ENCODE measurements at regions not wholly inside any gene's neighbourhood (a gene's known extent, or its start where the extent isn't known, plus 50 kb on each side); places are given as distances from the start of the nearest gene placed in this dataset.

DNA sequence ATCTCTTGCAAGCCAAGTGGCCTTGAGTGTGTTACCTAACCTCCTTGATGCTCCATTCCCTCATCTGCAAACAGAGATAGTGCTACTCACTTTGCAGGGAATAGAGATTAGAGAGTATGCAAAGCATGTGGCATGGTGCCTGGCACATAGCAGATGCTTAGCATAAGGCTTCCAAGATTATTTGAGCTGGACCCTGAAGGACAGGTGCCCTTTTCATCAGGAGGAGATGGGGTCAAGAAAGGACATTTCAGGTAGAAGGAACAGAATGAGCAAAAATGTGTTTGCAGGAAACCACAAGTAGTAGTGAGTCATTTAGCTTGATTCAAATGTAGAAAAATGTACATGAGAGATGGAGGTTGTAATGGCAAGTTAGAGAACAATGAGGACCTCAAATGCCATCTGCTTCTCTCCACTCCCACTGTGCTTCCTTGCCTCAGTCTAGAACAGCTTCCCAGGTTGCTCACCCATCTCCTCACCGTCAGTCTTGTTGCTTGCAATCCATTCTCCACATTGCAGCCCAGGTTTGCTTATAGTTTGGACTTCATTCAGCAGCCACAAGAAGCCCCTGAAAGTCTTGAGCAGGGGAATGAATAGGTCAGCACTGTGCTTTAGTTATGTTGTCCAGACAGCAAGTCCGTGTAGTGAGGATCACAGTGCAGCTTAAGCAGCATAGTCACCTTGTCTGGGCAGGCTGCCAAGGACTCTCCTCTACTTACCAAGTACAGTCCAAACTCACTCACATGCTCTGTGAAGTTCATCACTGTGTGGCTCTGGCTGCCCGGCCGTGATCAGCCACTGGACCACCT, 536.3 kb upstream of the CCDC196 start:
- DNase-seq (ENCODE audit: extremely low spot score, unreplicated experiment) = no peak
- Mint-ChIP-seq H3K4me1 (ENCODE audit: unreplicated experiment) (peaks cover 20% of the 10 kb centered on the region), H3K27me3 (peaks cover 39% of the 10 kb centered on the region), H3K4me3 (no peak overlapping the region), H3K27ac (no peak overlapping the region), H3K9me3 (peaks cover 3% of the 10 kb centered on the region), H3K36me3 (no peaks in the 10 kb centered on the region)
- TF ChIP-seq CTCF (conservative IDR thresholded peaks at IDR 0.05) = no peak

DNA sequence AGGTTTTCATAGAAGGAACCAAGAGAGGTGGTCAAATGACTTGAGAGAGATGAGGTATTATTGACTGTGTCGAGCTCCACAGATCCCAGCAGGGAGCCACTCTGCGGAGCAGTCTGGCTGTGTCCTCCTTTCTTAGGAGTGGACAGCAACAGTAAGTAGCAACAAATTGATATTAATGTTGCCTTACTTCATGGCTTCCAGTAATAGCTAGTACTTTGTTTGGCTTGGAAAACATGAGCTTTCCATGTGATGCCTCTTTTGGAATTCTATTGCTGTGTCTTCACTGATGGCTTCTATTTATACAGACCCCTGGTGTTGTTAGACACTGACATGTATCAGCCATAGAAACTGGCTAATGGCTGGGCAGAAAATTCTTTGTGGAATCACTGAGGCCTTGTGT, 531.2 kb upstream of the CCDC196 start:
- DNase-seq (ENCODE audit: extremely low spot score, unreplicated experiment) = no peak
- no peak overlapping the region for H3K27ac Mint-ChIP-seq
- no peak for TF ChIP-seq CTCF (conservative IDR thresholded peaks at IDR 0.05)
- no peaks in the 10 kb centered on the region for H3K36me3 Mint-ChIP-seq
- no peak overlapping the region for H3K4me3 Mint-ChIP-seq
- H3K4me1 Mint-ChIP-seq (ENCODE audit: unreplicated experiment) = peaks cover 28% of the 10 kb centered on the region
- no peaks in the 10 kb centered on the region for H3K9me3 Mint-ChIP-seq
- H3K27me3 Mint-ChIP-seq = peaks cover 18% of the 10 kb centered on the region

- Mint-ChIP-seq H3K27ac (no peak overlapping the region), H3K4me1 (ENCODE audit: unreplicated experiment) (peaks cover 27% of the 10 kb centered on the region), H3K36me3 (no peaks in the 10 kb centered on the region), H3K27me3 (peaks cover 12% of the 10 kb centered on the region), H3K9me3 (peaks cover 2% of the 10 kb centered on the region), H3K4me3 (no peak overlapping the region)
- DNase-seq (ENCODE audit: extremely low spot score, unreplicated experiment) = no peak
- TF ChIP-seq CTCF (conservative IDR thresholded peaks at IDR 0.05) = no peak
Measured at GRCh38 chr14:65957631-65958205, 528.5 kb upstream of the CCDC196 start.

GRCh38 chr14:65958664-65959562, 527.3 kb upstream of the CCDC196 start:
- Mint-ChIP-seq H3K4me1 (ENCODE audit: unreplicated experiment) (peaks cover 30% of the 10 kb centered on the region), H3K9me3 (peaks cover 3% of the 10 kb centered on the region), H3K36me3 (no peaks in the 10 kb centered on the region), H3K4me3 (no peak overlapping the region), H3K27ac (no peak overlapping the region), H3K27me3 (peaks cover 15% of the 10 kb centered on the region)
- peak; percentile 79 for TF ChIP-seq CTCF (conservative IDR thresholded peaks at IDR 0.05)
- DNase-seq (ENCODE audit: extremely low spot score, unreplicated experiment) = no peak

DNA sequence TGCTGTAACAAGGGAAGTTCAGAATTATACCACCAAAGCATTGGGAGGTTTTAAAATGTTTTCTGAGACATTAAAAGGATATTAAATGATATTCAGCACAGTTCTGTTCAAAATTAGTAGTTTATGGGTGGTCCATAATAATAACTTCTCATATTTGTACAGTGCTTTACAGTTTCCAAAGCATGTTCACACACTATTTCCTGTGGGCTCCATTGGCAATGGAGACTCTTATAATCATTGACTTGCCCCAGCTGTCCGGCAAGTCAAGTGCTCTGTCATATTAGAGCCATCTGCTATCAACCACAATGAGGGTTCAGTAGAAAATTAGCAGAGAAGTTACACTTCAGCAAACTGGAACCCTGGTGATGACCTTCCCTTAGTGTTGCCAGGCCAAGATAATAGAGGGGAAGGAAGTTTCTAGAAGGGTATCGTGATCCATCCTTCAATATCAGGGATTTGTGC, 526.6 kb upstream of the CCDC196 start:
- Mint-ChIP-seq H3K27ac (no peak overlapping the region), H3K36me3 (no peaks in the 10 kb centered on the region), H3K27me3 (peaks cover 15% of the 10 kb centered on the region), H3K4me3 (no peak overlapping the region), H3K4me1 (ENCODE audit: unreplicated experiment) (peaks cover 29% of the 10 kb centered on the region), H3K9me3 (peaks cover 3% of the 10 kb centered on the region)
- peak; percentile 29 for TF ChIP-seq CTCF (conservative IDR thresholded peaks at IDR 0.05)
- DNase-seq (ENCODE audit: extremely low spot score, unreplicated experiment) = no peak
